Astrocyte of the cerebellum (primary cell): ENCODE measurements at regions not wholly inside any gene's neighbourhood (a gene's known extent, or its start where the extent isn't known, plus 50 kb on each side); places are given as distances from the start of the nearest gene placed in this dataset.

Experiments used
- DNase-seq: peaks from one replicate; pipeline ENCODE4 v3.0.0-alpha.2; 2011; ENCODE audit warnings: low read depth
- H3K4me3 ChIP-seq: 2 replicates; pipeline ENCODE4 v1.5.1; 2011; ENCODE audit warnings: mild to moderate bottlenecking, low read depth, low read length, moderate library complexity
- in situ Hi-C: cut with HindIII; loops from 2 replicates; pipeline ENCODE4 v1.10.0; 2017; ENCODE audit warnings: low sequenced_read_pairs
- TF ChIP-seq, protein P1 (sequence below): IDR thresholded peaks from 2 replicates; pipeline ENCODE4 v1.5.1; 2012; ENCODE audit warnings: low read length, low read depth, moderate library complexity, mild to moderate bottlenecking; ENCODE audit errors: missing control alignments

DNA sequence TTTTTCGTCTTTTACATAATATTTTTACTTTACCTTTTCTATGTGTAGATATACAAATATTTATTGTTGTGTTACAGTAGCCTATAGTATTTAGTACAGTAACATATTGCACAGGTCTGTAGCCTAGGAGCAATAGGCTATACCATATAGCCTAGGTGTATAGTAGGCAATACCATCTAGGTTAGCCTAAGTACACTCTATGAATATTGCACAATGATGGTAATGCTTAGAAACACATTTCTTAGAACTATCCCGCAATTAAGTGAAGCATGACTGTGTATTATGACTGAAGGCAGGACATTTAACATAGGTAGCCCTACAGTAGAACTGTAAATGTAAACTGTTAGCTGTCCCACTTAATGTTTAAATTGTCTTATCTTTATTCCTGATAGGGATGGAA lies 964.3 kb downstream of the SLITRK1 start:
- no peak overlapping the region for H3K4me3 ChIP-seq
- in situ Hi-C loops: no loop called here
- no peak for DNase-seq
- TF ChIP-seq, protein P1, sequence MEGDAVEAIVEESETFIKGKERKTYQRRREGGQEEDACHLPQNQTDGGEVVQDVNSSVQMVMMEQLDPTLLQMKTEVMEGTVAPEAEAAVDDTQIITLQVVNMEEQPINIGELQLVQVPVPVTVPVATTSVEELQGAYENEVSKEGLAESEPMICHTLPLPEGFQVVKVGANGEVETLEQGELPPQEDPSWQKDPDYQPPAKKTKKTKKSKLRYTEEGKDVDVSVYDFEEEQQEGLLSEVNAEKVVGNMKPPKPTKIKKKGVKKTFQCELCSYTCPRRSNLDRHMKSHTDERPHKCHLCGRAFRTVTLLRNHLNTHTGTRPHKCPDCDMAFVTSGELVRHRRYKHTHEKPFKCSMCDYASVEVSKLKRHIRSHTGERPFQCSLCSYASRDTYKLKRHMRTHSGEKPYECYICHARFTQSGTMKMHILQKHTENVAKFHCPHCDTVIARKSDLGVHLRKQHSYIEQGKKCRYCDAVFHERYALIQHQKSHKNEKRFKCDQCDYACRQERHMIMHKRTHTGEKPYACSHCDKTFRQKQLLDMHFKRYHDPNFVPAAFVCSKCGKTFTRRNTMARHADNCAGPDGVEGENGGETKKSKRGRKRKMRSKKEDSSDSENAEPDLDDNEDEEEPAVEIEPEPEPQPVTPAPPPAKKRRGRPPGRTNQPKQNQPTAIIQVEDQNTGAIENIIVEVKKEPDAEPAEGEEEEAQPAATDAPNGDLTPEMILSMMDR: no peak

DNA sequence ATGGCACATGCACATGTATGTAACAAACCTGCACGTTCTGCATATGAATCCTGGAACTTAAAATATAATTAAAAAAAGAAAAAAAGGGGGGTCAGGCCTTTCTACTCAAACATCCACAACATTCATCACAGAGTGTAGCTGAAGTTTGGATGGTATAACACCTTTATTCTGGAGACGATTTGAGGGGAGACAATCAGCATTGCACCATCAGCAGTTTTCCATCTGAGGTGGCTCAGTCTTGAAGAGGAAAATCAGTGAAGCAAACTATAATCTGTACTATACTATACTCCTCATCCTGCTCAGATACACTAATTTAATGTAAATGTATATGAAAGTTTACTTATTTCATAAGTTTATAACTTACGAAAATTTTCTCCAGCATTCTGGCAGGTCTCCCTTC lies 969.7 kb downstream of the SLITRK1 start:
- in situ Hi-C loops: no loop called here
- TF ChIP-seq, protein P1: no peak

DNA sequence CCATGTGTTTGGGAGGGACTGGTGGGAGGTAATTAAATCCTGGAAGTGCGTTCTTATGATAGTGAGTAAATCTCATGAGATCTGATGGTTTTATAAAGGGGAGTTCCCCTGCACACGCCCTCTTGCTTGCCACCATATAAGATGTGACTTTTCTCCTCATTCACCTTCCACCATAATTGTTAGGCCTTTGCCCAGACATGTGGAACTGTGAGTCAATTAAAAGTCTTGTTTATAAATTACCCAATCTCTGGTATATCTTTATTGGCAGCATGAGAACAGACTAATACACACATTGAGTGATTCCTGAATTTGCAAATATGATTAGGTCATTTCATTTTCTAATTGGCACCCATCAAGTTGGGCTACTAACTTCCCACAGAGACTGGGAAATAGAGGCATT lies 977.2 kb downstream of the SLITRK1 start:
- in situ Hi-C loops: no loop called here
- TF ChIP-seq, protein P1: no peak
- no peak for DNase-seq
- no peak overlapping the region for H3K4me3 ChIP-seq

More for the DNA sequence above, 969.7 kb downstream of the SLITRK1 start:
- no peak for DNase-seq
- H3K4me3 ChIP-seq: no peak overlapping the region

DNA sequence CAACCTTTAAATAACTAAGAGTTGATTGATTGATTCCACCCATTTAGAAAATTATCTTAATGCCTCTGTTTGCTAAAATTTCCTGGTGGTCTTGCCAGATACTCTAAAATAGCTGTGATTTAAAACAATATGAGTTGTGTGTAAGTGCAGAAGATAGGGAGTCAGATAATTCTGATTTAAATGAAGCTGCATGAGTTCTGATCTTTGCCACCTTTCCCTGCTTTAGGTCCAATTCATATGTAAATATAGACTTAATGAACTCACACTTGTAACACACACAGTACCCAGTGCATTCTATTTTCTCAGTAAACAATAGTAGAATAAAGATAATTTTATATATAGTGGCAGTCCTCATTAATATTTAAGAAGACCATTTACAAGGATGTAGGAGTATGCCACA lies 981.8 kb downstream of the SLITRK1 start:
- H3K4me3 ChIP-seq: no peak overlapping the region
- no peak for DNase-seq
- in situ Hi-C loops: no loop called here
- TF ChIP-seq, protein P1: no peak

DNA sequence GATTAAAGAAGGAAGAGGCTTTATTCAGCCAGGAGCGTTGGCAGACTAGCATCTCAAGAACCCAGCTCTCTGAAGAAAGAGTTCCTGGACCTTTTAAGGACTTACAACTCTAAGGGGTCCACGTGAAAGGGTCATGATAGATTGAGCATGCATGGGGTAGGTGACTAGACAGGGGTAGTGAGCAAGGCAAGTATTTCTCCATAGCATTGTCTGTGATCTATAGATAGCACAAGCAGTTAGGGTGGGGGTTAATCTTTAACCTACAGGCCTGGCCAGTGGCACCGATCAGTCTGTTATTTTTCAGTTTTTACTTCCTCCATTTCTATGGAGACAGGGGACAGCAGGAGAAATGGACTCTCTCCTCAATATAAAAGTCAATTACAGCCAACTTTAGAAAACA lies 983.7 kb downstream of the SLITRK1 start:
- in situ Hi-C loops: no loop called here
- TF ChIP-seq, protein P1: no peak
- H3K4me3 ChIP-seq: no peak overlapping the region
- no peak for DNase-seq

DNA sequence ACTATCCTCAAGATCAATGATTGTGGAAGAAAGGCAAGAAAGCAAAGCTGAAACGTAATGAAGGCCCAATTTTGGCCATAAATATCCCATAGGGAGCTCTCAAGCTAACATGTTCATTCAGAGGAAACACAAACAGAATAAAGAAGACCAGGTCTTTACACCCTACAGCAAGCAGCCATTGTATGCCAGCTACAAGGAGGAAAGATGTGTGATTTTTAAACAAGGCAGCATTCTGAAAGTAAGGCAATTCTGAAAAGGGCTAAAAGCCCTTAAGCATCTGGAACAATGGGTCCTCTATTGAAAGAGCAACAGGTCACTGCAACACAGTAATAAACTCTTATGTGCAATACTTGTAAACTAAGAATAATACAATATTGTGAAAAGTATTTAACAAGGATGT lies 1002.4 kb downstream of the SLITRK1 start:
- no peak overlapping the region for H3K4me3 ChIP-seq
- in situ Hi-C loops: no loop called here
- DNase-seq: no peak
- TF ChIP-seq, protein P1: no peak

DNA sequence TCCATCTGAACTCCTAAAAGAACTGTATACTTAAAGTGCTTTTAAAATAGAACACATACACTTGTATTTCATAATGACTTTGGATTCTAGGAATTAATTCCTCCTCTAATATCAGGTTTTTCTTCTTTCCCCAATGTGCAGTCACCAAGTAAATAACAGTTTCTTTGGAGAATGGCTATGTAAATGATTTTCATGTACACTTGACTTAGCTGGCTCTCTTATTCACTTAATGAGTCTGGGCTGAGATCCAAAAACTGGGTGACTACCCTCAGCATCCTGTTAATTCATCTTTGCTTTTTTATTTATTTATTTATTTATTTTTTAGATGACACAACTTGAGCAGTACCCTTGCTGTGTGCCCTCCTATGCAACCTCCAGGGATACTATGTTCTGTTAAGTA lies 1003.7 kb downstream of the SLITRK1 start:
- no peak overlapping the region for H3K4me3 ChIP-seq
- in situ Hi-C loops: no loop called here
- DNase-seq: peak; percentile 11
- TF ChIP-seq, protein P1: no peak
